Ovary (tissue), 7 donors: ENCODE measurements at regions not wholly inside any gene's neighbourhood (a gene's known extent, or its start where the extent isn't known, plus 50 kb on each side); places are given as distances from the start of the nearest gene placed in this dataset. TPM values are rescaled to one million over a fixed set of nuclear protein-coding genes. Genes with fewer than 3 reads are reported as not detected.
"Not testable (repeated sequence)": the region's sequence is repeated elsewhere in the genome, so short reads cannot be mapped to it uniquely, and the experiment has no call there.

Source experiments
- DNase-seq, 5 donors: peaks; one replicate each; pipeline ENCODE4 v3.0.0-alpha.2; 2019 to 2020
- H3K27ac ChIP-seq, 2 donors: fragments of 200-600 bp; one replicate each; pipeline versions ENCODE4 v1.5.1 to v1.8.0; 2019 to 2022
- H3K27me3 ChIP-seq: fragments of 200-600 bp; one replicate; pipeline ENCODE4 v1.8.0; 2022
- H3K36me3 ChIP-seq: fragments of 200-600 bp; sonication (generic); one replicate; pipeline ENCODE4 v1.5.1; 2019
- H3K4me1 ChIP-seq: one replicate; pipeline ENCODE4 v1.8.1; 2013; ENCODE audit warnings: mild to moderate bottlenecking, moderate library complexity; ENCODE audit not compliant: insufficient read depth
- H3K4me3 ChIP-seq: fragments of 200-600 bp; sonication (generic); one replicate; pipeline ENCODE4 v1.5.1; 2017
- H3K9me3 ChIP-seq, 2 donors: fragments of 200-600 bp in 1 of 2; sonication (generic) in 1 of 2; one replicate each; pipeline versions ENCODE4 v1.5.1 to v1.8.1; 2013 to 2019; ENCODE audit warnings: mild to moderate bottlenecking in 1 of 2, moderate library complexity in 1 of 2
- CTCF ChIP-seq, 3 donors: fragments of 450-650 bp in 2 of 3; fragments of 200-600 bp in 1 of 3; IDR thresholded peaks; one replicate each; pipeline versions ENCODE4 v1.5.1 to v1.8.0; 2016 to 2022; ENCODE audit warnings: antibody characterized with exemption in 3 of 3, mild to moderate bottlenecking in 1 of 3
- EP300 ChIP-seq: sonication (generic); formaldehyde crosslinking; IDR thresholded peaks from one replicate; pipeline ENCODE4 v1.6.1; 2017; ENCODE audit warnings: antibody characterized with exemption
- POLR2A ChIP-seq: fragments of 450-650 bp; IDR thresholded peaks from one replicate; pipeline ENCODE4 v1.6.1; 2017; ENCODE audit warnings: antibody characterized with exemption, mild to moderate bottlenecking, moderate library complexity
- WGBS, 3 donors: extraction: QIAGEN DNeasy Blood & Tissue Kit in 1 of 3; methylation state at CpG; one replicate each; pipeline versions ENCODE4 v1.1.5 to v1.1.7; 2013 to 2017; 5-methylcytosine and 5-hydroxymethylcytosine counted together
- intact Hi-C, 4 donors: fragments of 100-400 bp; cut with DNase I; formaldehyde crosslinking; loops; one replicate each; pipeline versions ENCODE4 v1.11.0 to v1.15.1; 2022 to 2023
- small RNA-seq: library from RNA; depleted of rRNA; stranded (forward); fragments of <200 nt; gene quantifications from one replicate; pipeline ENCODE3, GENCODE V24; 2016
- donor health status: DM: no; HTN: no; CAD: no; lungs with moderate emphysema.
- donor health status: DM: no; HTN: no; CAD: no.
- donor health status: Bipolar disorder and iron deficiency.
- donor health status: DM: no; HTN: no; CAD: no.
- donor health status: DM: yes; HTN: yes; CAD: no.

DNA sequence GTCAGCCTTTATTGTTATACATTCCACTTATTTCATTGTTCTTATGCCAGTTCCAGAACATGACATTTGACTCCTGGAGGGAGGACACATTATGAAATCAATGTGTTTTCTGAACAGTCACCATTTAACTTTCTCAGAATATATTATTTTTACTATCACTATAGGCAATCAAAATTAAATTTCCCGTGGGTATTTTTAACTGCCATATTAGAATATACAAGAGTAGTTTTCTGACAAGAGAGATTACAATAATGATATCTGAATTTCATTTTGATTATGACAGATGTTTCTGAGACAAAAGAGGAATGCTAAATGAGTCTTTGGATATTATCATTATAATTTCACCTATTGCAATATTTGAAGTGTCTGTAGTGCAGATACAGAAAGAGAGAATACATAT, 64.4 kb upstream of the FSIP2 start:
- no peak overlapping the region for H3K4me3 ChIP-seq
- no peaks in the 10 kb centered on the region for H3K27me3 ChIP-seq
- no peaks in the 10 kb centered on the region for H3K9me3 ChIP-seq
- no peak for DNase-seq
- TF ChIP-seq CTCF (IDR thresholded peaks at IDR 0.05) (no peak), POLR2A (no peak), EP300 (no peak)
- 57 to 71% (median 62%) methylated on average over 1 of the region's 1 CpG for WGBS, 3 donors
- H3K27ac ChIP-seq = no peak overlapping the region
- no peaks in the 10 kb centered on the region for H3K4me1 ChIP-seq
- intact Hi-C loops = no loop called here
- no peaks in the 10 kb centered on the region for H3K36me3 ChIP-seq

- H3K9me3 ChIP-seq = no peaks in the 10 kb centered on the region
- no peak overlapping the region for H3K4me3 ChIP-seq
- intact Hi-C loops = no loop called here
- TF ChIP-seq CTCF (IDR thresholded peaks at IDR 0.05) (no peak), POLR2A (no peak), EP300 (no peak)
- WGBS, 3 donors = 89 to 97% (median 96%) methylated on average over 2 of the region's 2 CpGs
- no peaks in the 10 kb centered on the region for H3K4me1 ChIP-seq
- no peaks in the 10 kb centered on the region for H3K36me3 ChIP-seq
- no peak overlapping the region for H3K27ac ChIP-seq
- DNase-seq = no peak
- H3K27me3 ChIP-seq = no peaks in the 10 kb centered on the region
These were observed 62.3 kb upstream of the FSIP2 start for GRCh38 chr2:185676316-185676715.

GRCh38 chr2:185687001-185687400, 51.6 kb upstream of the FSIP2 start:
- H3K36me3 ChIP-seq, DNase-seq, H3K9me3 ChIP-seq, H3K27ac ChIP-seq, H3K4me1 ChIP-seq, H3K4me3 ChIP-seq, intact Hi-C loops, H3K27me3 ChIP-seq: not testable (repeated sequence)
- WGBS, 3 donors = 90 to 95% (median 94%) methylated on average over 3 of the region's 3 CpGs

DNA sequence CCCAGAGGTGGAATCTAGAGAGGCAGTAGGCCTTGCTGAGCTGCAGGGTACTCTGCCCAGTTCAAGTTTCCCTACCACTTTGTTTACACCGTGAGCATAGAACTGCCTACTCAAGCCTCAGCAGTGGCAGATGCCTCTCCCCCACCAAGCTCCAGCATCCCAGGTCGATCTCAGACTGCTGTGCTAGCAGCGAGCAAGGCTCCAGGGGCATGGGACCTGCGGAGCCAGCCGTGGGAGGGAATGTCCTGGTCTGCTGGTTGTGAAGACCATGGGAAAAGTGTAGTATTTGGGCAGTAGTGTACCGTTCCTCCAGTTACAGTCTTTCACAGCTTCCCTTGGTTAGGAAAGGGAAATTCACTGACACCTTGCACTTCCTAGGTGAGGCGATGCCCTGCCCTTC, 50.6 kb upstream of the FSIP2 start:
- H3K27ac ChIP-seq = no peak overlapping the region
- TF ChIP-seq CTCF (IDR thresholded peaks at IDR 0.05) (no peak), POLR2A (no peak), EP300 (no peak)
- WGBS, 3 donors = 86 to 91% (median 90%) methylated on average over 7 of the region's 7 CpGs
- no peak for DNase-seq
- intact Hi-C loops = no loop called here
- H3K27me3 ChIP-seq = no peaks in the 10 kb centered on the region
- H3K4me1 ChIP-seq = no peaks in the 10 kb centered on the region
- no peaks in the 10 kb centered on the region for H3K9me3 ChIP-seq
- H3K4me3 ChIP-seq = no peak overlapping the region
- no peaks in the 10 kb centered on the region for H3K36me3 ChIP-seq

Small RNAs in the stretch of these regions (small RNA-seq; reads per million reads assigned to genes)
- not detected for gene RF00096
